ENCODE measurements at regions not wholly inside any gene's neighbourhood (a gene's known extent, or its start where the extent isn't known, plus 50 kb on each side); places are given as distances from the start of the nearest gene placed in this dataset.

DNA sequence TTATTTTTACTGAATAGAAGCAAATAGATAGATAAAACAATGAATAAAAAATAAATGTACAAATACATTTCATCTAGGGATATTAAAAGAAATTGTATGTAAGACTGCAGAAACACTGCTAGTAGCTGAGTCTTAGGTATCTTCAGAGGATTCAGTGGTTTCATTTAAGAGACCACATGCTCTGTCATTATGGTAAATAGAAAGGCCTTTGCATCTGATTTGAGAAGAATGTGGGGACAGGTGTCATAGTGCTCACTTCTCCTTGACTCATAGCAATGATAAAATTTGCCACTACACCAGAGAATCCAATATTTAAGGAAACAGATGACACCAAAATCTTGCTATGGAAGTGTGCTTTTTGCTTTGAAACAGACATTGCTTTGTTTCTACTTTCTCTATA, 59.8 kb upstream of the PPP1R2C start:
- TF ChIP-seq POLR2AphosphoS5 (IDR thresholded peaks at IDR 0.05; ENCODE audit: low read depth, low read length) (no peak), FOXP2 (optimal IDR thresholded peaks at IDR 0.05; ENCODE audit: borderline replicate concordance, extremely low read depth, extremely low read length, insufficient read depth) (no peak), SIN3A (IDR thresholded peaks at IDR 0.05; ENCODE audit: borderline replicate concordance, insufficient read depth, low read length) (no peak), TAF1 (IDR thresholded peaks at IDR 0.05; ENCODE audit: borderline replicate concordance, insufficient read depth, low read length) (no peak)
